ENCODE measurements at regions not wholly inside any gene's neighbourhood (a gene's known extent, or its start where the extent isn't known, plus 50 kb on each side); places are given as distances from the start of the nearest gene placed in this dataset.

GRCh38 chrX:112279940-112280339 lies 197.4 kb upstream of the TRPC5 start (continued):
- TF ChIP-seq CHD7 (IDR thresholded peaks at IDR 0.05; ENCODE audit: insufficient replicate concordance, low read length) (no peak), TCF12 (IDR thresholded peaks at IDR 0.05; ENCODE audit: low read depth, low read length) (no peak)
